ENCODE measurements at regions not wholly inside any gene's neighbourhood (a gene's known extent, or its start where the extent isn't known, plus 50 kb on each side); places are given as distances from the start of the nearest gene placed in this dataset.

DNA sequence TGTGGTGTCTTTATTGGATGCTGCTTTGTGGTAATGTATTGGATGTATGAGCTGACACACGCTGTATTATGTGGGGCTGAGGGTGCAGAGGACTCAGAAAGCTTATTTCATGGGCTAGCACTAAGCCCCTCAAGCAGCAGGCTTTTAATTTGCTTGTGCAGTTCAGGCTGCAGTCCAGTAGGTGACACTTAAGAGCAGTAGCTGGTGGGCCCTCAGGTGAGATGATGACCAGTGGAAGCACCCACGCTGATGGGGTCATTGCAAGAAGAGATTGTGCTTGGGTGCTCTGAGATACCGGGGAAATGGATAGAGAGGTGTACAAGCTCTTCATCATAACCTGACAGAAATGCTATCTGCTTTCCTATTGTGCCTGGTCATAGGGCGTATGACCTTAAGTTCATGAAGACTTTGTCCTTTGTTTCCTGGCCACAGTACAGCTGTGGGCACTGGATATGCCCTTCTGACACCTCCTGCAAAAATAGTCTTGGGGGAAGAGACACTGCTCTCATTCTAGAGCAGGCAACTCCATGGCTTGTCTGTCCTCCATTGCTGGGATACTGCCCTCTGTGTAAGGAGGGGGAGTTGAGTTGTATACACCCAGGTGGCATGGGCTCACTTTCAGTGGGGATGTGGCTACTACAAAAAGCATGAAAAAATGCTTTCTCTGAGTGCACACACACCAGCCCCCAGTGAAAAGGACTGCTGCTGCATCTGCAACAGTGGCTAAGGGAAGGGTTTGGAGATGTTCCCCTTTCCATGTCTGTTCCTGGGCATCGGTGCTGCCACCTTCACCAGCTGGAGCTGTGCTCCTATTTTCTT lies 205.7 kb upstream of the ZSWIM2 start:
- TF ChIP-seq EZH2 (IDR thresholded peaks at IDR 0.05) (no peak), POLR2AphosphoS5 (IDR thresholded peaks at IDR 0.05; ENCODE audit: borderline replicate concordance, low read depth, low read length) (no peak), FOXP2 (optimal IDR thresholded peaks at IDR 0.05; ENCODE audit: control extremely low read depth, extremely low read length, insufficient read depth) (no peak)

Data from SK-N-MC (cell line).